ENCODE measurements at regions not wholly inside any gene's neighbourhood (a gene's known extent, or its start where the extent isn't known, plus 50 kb on each side); places are given as distances from the start of the nearest gene placed in this dataset.

- no peak for TF ChIP-seq CTCF (conservative IDR thresholded peaks at IDR 0.05; ENCODE audit: low read depth, low read length)
- no peak for TF ChIP-seq EZH2phosphoT487 (IDR thresholded peaks at IDR 0.05; ENCODE audit: borderline replicate concordance, low read length)
- TF ChIP-seq EZH2 (IDR thresholded peaks at IDR 0.05; ENCODE audit: low read length, unreplicated experiment) = no peak
Observed at GRCh38 chr10:108411894-108412293, 1247.4 kb upstream of the SORCS1 start.
